Breast epithelium (tissue), 3 donors: ENCODE measurements at regions not wholly inside any gene's neighbourhood (a gene's known extent, or its start where the extent isn't known, plus 50 kb on each side); places are given as distances from the start of the nearest gene placed in this dataset.

Source experiments
- POLR2A ChIP-seq: fragments of 450-650 bp; IDR thresholded peaks from one replicate; pipeline ENCODE4 v1.6.1; 2016; ENCODE audit warnings: antibody characterized with exemption, mild to moderate bottlenecking, moderate library complexity
- TF ChIP-seq, protein P1 (sequence below), 3 donors: fragments of 450-650 bp; IDR thresholded peaks; one replicate each; pipeline ENCODE4 v1.5.1; 2016 to 2017; ENCODE audit warnings: antibody characterized with exemption in 3 of 3, mild to moderate bottlenecking in 3 of 3, moderate library complexity in 3 of 3

DNA sequence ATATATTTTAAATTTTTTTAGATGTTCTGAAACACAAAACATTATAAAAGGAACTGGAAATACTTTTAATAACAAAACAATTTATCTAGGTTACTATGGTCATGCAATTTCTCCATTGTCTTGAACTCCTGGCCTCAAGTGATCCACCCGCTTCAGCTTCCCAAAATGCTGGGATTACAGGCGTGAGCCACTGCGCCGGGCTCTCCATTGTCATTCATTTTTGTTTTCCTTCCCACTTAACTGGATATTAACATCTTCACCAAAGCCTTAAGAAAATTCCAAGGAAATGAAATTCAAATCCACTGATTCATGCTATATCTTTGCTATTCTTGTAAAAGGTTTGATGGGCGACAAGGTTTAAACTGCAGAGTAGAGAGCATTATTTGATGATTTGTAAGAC, 279.5 kb upstream of the PKN2 start:
- TF ChIP-seq, protein P1, sequence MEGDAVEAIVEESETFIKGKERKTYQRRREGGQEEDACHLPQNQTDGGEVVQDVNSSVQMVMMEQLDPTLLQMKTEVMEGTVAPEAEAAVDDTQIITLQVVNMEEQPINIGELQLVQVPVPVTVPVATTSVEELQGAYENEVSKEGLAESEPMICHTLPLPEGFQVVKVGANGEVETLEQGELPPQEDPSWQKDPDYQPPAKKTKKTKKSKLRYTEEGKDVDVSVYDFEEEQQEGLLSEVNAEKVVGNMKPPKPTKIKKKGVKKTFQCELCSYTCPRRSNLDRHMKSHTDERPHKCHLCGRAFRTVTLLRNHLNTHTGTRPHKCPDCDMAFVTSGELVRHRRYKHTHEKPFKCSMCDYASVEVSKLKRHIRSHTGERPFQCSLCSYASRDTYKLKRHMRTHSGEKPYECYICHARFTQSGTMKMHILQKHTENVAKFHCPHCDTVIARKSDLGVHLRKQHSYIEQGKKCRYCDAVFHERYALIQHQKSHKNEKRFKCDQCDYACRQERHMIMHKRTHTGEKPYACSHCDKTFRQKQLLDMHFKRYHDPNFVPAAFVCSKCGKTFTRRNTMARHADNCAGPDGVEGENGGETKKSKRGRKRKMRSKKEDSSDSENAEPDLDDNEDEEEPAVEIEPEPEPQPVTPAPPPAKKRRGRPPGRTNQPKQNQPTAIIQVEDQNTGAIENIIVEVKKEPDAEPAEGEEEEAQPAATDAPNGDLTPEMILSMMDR (IDR thresholded peaks at IDR 0.05): no peak
- TF ChIP-seq POLR2A: no peak
